ENCODE measurements at regions not wholly inside any gene's neighbourhood (a gene's known extent, or its start where the extent isn't known, plus 50 kb on each side); places are given as distances from the start of the nearest gene placed in this dataset.

GRCh38 chr17:55668312-55668920, 54.2 kb downstream of the TMEM100 start:
- DNase-seq, result no peak

GRCh38 chr17:55666806-55667205, 55.9 kb downstream of the TMEM100 start:
- no peak for DNase-seq

DNA sequence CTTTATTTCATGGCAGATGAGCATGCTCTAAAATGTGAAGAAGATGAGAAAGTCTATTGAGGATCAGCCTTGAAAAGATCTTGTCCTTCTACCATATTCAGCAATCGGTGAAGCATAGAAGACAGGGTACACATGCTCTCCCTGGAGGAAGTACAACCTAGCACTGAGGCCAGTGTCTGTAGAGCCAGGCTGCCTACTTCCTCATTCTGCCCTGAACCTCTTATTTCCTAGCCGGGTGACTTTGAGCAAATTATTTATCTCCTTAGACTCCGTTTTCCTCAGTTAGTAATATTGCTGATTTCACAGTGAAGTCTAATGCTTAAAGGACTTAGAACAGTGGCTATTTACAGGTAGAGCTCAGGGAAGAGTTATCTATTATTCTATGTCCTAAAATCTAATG, 58.4 kb downstream of the TMEM100 start:
- no peak for DNase-seq

DNA sequence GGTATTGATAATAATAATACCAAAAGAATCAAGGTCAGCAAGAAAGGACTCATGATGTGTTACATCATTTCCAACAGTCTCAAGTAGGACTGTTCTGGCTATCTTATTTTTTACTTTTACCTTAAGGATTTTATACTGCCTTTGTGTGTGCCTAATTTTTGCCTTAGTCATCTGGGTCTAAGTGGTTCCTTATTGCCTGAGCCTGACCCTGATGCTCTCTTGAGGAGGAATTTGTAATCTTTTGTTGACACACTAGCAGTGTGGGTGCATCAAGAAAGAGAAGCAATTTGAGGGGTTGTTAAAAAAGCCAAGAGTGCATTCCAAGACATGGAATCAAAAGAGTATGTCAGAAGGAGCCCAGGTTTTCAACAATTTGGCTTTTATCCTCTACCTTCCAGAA, 59.3 kb downstream of the TMEM100 start:
- DNase-seq, result no peak

- no peak for DNase-seq
Observed at GRCh38 chr17:55661963-55662834, 60.5 kb downstream of the TMEM100 start.

DNA sequence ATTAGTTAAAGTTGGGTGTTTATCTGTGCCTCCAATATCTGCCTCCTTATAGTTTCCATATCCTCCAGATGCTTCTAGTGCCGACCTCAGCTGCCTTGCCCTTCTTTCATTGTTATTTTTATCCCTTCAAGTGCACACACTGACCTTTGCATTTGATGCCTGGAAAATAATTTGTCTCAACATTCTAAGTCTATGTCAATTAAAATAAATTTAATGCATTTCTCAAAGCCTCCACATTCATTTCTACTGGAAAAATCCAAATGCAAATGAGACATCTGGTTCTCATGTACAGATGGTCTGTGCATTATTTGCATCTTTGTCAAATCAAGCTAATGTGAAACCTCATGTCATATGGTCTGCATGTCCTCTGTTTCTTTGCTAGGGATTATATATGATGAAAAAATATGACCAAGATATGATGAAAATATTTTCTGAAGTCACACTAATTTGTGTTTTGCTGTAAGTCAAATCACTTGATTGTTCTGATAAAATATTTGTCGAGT, 61.4 kb downstream of the TMEM100 start:
- DNase-seq, result no peak

GRCh38 chr17:55660178-55660886, 62.3 kb downstream of the TMEM100 start:
- DNase-seq, result no peak

DNA sequence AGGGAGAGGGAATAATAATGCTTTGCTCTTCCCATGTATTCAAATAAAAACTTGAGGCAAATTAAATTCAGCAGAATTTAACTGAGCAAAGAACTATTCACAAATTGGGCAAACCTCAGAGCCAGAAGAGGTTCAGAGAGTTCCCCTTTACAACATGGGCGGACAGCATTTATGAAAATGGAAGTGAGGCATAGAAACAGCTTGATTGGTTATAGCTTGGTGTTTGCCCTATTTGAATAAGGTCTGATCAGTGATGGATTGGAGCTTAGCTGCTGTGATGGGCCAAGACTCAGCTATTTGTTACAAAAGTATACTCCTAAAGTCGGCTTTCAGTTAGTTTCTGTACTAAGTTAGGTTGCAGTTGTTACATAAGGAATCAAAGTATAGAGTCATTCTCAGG, 63.0 kb downstream of the TMEM100 start:
- no peak for DNase-seq

- DNase-seq, result no peak
Observed at GRCh38 chr17:55655777-55656176, 66.9 kb downstream of the TMEM100 start.

GRCh38 chr17:55654821-55655220, 67.8 kb downstream of the TMEM100 start:
- no peak for DNase-seq

- no peak for DNase-seq
Observed at GRCh38 chr17:55654022-55654421, 68.6 kb downstream of the TMEM100 start.

DNA sequence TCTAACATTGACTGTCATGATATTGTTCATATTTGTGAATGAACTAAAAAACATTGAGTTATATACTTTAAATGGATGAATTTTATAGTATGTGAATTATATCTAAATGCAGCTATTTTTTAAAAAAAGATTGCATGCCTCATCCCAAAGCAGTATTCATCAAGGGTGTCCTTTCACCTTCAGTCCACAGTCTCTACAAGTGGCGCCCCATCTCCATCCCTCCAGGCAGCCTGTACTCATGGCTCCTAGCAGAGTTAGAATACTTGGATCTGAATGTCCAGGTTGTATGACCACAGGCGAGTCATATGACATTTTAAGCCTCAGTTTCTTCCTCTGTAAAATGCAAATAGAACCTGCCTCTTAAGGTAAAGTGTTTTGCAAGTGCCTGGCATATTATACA, 69.8 kb downstream of the TMEM100 start:
- DNase-seq, result no peak

GRCh38 chr17:55652114-55652823, 70.4 kb downstream of the TMEM100 start:
- DNase-seq, result no peak

DNA sequence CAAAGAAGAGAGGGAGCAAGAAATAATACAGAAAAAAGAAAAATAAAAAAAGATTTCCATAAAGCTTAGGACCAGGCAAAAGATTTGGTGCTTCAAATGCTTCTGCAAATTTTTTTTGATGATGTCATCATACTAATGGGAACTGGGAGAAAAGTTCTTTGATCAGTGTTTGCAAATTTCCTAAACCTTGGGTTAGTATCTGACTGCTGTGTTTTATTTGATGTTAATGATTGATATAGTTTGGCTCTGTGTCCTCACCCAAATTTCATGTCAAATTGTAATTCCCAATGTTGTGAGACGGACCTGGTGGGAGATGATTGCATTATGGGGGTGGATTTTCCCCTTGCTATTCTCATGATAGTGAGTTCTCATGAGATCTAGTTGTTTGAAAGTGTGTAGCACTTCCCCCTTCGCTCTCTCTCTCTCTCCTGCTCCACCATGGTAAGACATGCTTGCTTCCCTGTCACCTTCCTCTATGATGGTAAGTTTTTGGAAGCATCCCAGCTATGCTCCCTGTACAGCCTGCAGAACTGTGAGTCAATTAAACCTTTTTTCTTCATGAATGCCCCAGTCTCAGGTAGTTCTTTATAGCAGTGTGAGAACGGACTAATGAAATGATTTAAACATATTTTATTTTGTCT, 72.6 kb downstream of the TMEM100 start:
- no peak for DNase-seq

GRCh38 chr17:55648086-55648485, 74.6 kb downstream of the TMEM100 start:
- no peak for DNase-seq

DNA sequence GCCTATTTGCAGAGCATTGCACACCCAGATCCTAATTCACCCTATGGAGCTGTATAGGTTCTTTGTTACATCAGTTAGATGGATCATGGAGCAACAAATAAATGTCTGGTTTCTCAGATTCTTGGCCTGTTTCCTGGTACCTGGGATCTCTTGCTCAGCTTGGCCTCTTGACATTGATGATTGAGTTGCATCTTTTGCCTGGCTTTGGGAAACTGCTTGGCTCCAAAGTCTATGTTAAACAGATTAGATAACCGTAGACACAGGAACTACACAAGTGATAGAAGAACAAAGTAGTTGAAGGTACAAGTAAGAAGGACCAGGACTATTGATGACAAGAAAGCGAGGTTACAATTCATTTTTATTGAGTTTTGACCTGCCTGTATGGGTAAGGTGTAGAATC, 77.3 kb downstream of the TMEM100 start:
- DNase-seq, result no peak

- DNase-seq, result no peak
Observed at GRCh38 chr17:55644346-55644745, 78.3 kb downstream of the TMEM100 start.

GRCh38 chr17:55642741-55643140, 79.9 kb downstream of the TMEM100 start:
- DNase-seq, result no peak

GRCh38 chr17:55641676-55642081, 81.0 kb downstream of the TMEM100 start:
- no peak for DNase-seq

- DNase-seq, result no peak
Observed at GRCh38 chr17:55639096-55639495, 83.6 kb downstream of the TMEM100 start.

DNA sequence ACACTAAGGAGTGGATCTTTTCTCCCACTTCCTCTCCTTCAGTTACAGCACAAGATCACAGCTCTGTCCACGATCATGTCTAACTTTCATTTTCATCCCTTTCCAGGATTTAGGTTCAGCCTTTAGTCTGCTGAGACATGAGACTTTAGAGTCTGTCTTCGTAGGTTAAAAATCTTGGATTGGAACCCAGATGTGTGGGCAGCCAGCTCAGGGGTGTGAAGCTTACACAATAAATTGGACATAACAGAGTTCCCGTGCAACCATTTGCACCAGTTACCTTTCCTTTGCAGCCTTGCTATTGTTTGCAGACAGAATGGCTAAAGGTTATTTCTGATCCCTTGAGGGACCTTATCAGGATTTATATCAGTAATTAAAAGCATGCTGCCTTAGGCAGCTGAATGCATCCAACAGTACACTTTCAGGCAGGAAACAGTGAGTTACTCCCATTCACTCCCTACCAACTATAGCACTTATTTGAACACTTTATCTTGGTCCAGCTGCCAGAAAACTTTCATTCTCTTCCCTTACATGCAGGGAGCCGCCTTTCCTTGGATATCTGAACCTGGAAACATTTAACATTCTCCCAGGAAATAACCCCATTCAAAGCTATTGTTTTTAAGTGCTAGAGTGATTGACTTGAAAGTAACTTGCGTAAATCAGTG, 87.3 kb downstream of the TMEM100 start:
- DNase-seq, result no peak

DNA sequence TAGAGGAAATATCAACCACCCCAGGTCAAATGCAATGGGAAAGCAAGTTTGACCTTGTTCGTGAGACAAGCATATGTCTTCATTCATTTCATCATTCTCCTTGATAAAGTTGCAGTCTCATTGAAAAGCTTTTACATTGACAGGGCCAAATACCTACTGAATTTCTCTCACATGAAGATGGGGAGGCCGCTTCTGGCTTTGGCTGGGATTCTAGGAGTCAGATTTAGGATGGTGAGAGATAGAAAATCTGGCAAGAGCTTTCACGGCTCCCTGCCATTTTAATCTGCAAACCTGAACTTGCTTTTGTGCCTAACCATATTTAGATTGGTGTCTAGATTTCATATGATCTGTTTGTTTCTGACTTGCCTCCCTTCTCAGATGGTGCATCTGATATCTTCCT, 88.0 kb downstream of the TMEM100 start:
- DNase-seq, result no peak
